AG09309 (cell line): ENCODE measurements at regions not wholly inside any gene's neighbourhood (a gene's known extent, or its start where the extent isn't known, plus 50 kb on each side); places are given as distances from the start of the nearest gene placed in this dataset.

Source experiments
- DNase-seq: peaks from one replicate; pipeline ENCODE4 v3.0.0-alpha.2; 2010; ENCODE audit warnings: low read depth
- H3K4me3 ChIP-seq: 2 replicates; pipeline ENCODE4 v1.5.1; 2011; ENCODE audit warnings: mild to moderate bottlenecking, low read depth, low read length, moderate library complexity; ENCODE audit not compliant: control insufficient read depth
- TF ChIP-seq, protein P1 (sequence below): IDR thresholded peaks from 2 replicates; pipeline ENCODE4 v1.5.1; 2011; ENCODE audit warnings: mild to moderate bottlenecking, low read depth, low read length, inconsistent platforms; ENCODE audit not compliant: insufficient read depth, control insufficient read depth; ENCODE audit errors: missing control alignments

DNA sequence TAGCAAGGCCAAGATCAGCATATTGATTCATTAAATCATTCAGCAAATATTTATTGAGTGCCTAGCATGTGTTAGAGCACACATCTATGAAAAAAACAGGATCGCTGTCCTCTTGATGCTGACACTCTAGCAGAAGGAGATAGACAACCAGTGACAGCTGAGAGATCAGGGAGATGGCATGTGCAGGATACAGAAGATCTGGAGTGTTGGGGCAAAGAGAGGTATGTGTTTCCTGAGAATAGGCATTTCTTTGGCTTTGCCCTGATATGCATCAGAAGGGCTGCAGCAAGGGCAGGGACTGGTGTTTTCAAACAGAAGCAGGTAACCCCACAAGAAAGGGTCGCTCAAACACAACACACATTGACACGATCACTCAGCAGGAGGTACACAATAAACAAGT lies 423.4 kb downstream of the FOXO1 start:
- DNase-seq = no peak
- TF ChIP-seq, protein P1, sequence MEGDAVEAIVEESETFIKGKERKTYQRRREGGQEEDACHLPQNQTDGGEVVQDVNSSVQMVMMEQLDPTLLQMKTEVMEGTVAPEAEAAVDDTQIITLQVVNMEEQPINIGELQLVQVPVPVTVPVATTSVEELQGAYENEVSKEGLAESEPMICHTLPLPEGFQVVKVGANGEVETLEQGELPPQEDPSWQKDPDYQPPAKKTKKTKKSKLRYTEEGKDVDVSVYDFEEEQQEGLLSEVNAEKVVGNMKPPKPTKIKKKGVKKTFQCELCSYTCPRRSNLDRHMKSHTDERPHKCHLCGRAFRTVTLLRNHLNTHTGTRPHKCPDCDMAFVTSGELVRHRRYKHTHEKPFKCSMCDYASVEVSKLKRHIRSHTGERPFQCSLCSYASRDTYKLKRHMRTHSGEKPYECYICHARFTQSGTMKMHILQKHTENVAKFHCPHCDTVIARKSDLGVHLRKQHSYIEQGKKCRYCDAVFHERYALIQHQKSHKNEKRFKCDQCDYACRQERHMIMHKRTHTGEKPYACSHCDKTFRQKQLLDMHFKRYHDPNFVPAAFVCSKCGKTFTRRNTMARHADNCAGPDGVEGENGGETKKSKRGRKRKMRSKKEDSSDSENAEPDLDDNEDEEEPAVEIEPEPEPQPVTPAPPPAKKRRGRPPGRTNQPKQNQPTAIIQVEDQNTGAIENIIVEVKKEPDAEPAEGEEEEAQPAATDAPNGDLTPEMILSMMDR = no peak
- H3K4me3 ChIP-seq = no peak overlapping the region

DNA sequence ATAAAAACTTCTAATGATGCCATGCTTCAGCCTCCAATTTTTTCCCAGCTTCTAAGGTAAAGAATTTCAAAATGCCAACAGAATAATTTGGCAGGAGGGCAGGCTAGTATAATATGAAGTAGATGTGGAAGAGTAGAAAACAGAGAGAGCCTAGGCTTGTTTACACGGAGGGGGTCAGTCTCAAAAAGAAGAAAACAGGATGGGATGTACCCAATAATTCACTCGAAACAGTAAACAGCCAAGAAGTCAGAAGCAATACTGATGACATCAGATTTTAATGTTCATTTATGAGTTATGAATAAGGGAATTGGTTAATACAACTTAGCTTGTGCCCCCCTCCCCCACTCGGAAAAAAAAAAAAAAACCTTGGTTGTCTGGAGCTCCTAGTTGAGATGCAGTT lies 422.5 kb downstream of the FOXO1 start:
- no peak overlapping the region for H3K4me3 ChIP-seq
- TF ChIP-seq, protein P1 = no peak
- no peak for DNase-seq

DNA sequence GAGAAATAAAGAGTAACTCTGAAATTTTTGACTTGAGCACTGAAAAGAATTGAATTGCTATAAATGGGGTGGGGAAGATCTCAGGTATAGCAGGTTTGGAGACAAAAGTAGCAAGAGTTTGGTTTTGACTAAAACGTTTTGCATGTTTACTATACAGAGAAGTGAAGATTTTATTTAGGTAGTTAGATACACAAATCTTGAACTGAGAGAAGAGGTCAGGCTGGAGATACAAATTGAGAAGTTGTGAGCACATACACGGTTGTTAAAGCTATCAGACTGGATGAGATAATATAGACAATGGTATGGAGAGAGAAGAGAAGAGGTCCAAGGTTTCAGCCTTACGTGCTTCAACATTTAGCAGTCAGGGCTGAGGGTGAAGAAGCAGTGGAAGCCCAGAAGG lies 420.9 kb downstream of the FOXO1 start:
- H3K4me3 ChIP-seq = no peak overlapping the region
- DNase-seq = no peak
- TF ChIP-seq, protein P1 = no peak

- DNase-seq = no peak
- TF ChIP-seq, protein P1 = no peak
Measured at GRCh38 chr13:40247845-40248244, 418.6 kb downstream of the FOXO1 start.

GRCh38 chr13:40251343-40252032 lies 415.0 kb downstream of the FOXO1 start:
- TF ChIP-seq, protein P1 = no peak
- no peak overlapping the region for H3K4me3 ChIP-seq
- DNase-seq = no peak

More at GRCh38 chr13:40247845-40248244, 418.6 kb downstream of the FOXO1 start:
- no peak overlapping the region for H3K4me3 ChIP-seq

DNA sequence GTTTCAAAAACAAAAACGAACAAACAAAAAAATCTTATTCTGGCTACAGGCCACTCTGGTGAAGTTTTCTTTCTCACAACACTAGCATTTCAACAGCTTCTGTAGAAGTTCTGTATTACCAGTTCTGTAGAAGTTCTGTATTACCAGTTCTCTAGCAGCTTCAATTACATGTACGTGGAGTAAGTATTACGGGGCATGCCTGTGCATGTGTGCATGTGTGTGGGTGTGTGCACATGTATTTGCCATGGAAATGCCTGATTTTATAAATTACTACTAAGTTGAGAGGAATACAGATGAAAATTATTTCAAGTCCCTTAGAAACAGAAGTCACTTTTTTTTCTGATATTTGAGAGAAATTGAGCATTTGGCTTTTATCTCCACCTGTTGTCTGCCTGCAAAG lies 414.2 kb downstream of the FOXO1 start:
- no peak overlapping the region for H3K4me3 ChIP-seq
- no peak for DNase-seq
- TF ChIP-seq, protein P1 = no peak
